PC-3 (cell line): ENCODE measurements at regions not wholly inside any gene's neighbourhood (a gene's known extent, or its start where the extent isn't known, plus 50 kb on each side); places are given as distances from the start of the nearest gene placed in this dataset.

ENCODE experiments used
- ATAC-seq: fragments of 200-7000 bp; cut with Tn5 transposase; 2 replicates; pipeline ENCODE4 v1.9.1; 2020; ENCODE audit warnings: mild to moderate bottlenecking, moderate library complexity
- BruUV-seq: library from RNA; stranded (reverse); fragments of 400-500 nt; replicated peaks from 2 replicates; lab custom pipeline; 2021; lab: Mats Ljungman, UMichigan
- CTCF ChIA-PET: fragments of 300-600 bp; sonication (Branson Sonifier 250); formaldehyde crosslinking; loops from one replicate; lab custom pipeline; 2022; ENCODE audit warnings: antibody characterized with exemption; lab: Charles Lee
- POLR2A ChIA-PET: fragments of 300-600 bp; sonication (Branson Sonifier 250); formaldehyde crosslinking; loops from one replicate; lab custom pipeline; 2022; ENCODE audit warnings: antibody characterized with exemption; ENCODE audit not compliant: unreplicated experiment; lab: Charles Lee
- DNase-seq: peaks from one replicate; pipeline ENCODE4 v3.0.0-alpha.2; 2015
- H2AFZ ChIP-seq: fragments of 300-600 bp; sonication (generic); 2 replicates; pipeline ENCODE4 v1.6.0; 2016; ENCODE audit warnings: antibody characterized with exemption, low read length
- H3F3A ChIP-seq: fragments of 300-600 bp; sonication (generic); one replicate; pipeline ENCODE4 v1.6.0; 2017; ENCODE audit warnings: antibody characterized with exemption, low read length, control low read depth, mild to moderate bottlenecking; ENCODE audit not compliant: unreplicated experiment
- H3K27ac ChIP-seq: fragments of 300-600 bp; sonication (generic); 2 replicates; pipeline ENCODE4 v1.5.1; 2016; ENCODE audit warnings: mild to moderate bottlenecking, low read length
- H3K27me3 ChIP-seq: fragments of 300-600 bp; sonication (generic); 2 replicates; pipeline ENCODE4 v1.6.1; 2016; ENCODE audit warnings: low read length, mixed read lengths
- H3K36me3 ChIP-seq: fragments of 300-600 bp; sonication (generic); 2 replicates; pipeline ENCODE4 v1.6.1; 2016; ENCODE audit warnings: low read depth, mixed run types, low read length, mixed read lengths
- H3K4me1 ChIP-seq: fragments of 300-600 bp; sonication (generic); 2 replicates; pipeline ENCODE4 v1.5.1; 2016; ENCODE audit warnings: low read length; ENCODE audit not compliant: insufficient read depth
- H3K4me2 ChIP-seq: fragments of 300-600 bp; sonication (generic); 2 replicates; pipeline ENCODE4 v1.6.0; 2016; ENCODE audit warnings: low read length
- H3K4me3 ChIP-seq: fragments of 300-600 bp; sonication (generic); 2 replicates; pipeline ENCODE4 v1.5.1; 2016; ENCODE audit warnings: mild to moderate bottlenecking, low read length, mixed read lengths
- H3K79me2 ChIP-seq: fragments of 300-600 bp; sonication (generic); 2 replicates; pipeline ENCODE4 v1.6.1; 2017; ENCODE audit warnings: low read length, mixed read lengths
- H3K9ac ChIP-seq: fragments of 300-600 bp; sonication (generic); 2 replicates; pipeline ENCODE4 v1.6.0; 2016; ENCODE audit warnings: mild to moderate bottlenecking, low read length
- H3K9me2 ChIP-seq: fragments of 300-600 bp; sonication (generic); replicated peaks from 2 replicates; pipeline ENCODE4 v1.6.1; 2016; ENCODE audit warnings: mixed run types, low read length, mixed read lengths
- H3K9me3 ChIP-seq: fragments of 300-600 bp; sonication (generic); 2 replicates; pipeline ENCODE4 v1.6.1; 2016; ENCODE audit warnings: low read length, mixed read lengths
- H4K20me1 ChIP-seq: fragments of 300-600 bp; sonication (generic); 2 replicates; pipeline ENCODE4 v1.6.1; 2016; ENCODE audit warnings: low read length, mixed read lengths
- CTCF ChIP-seq: fragments of 300-600 bp; sonication (generic); conservative IDR thresholded peaks from 2 replicates; pipeline ENCODE4 v1.5.1; 2017; ENCODE audit warnings: antibody characterized with exemption, low read depth, mild to moderate bottlenecking, low read length
- EZH2 ChIP-seq: fragments of 300-600 bp; sonication (generic); IDR thresholded peaks from one replicate; pipeline ENCODE4 v1.6.1; 2017; ENCODE audit warnings: antibody characterized with exemption, mild to moderate bottlenecking, low read length; ENCODE audit not compliant: unreplicated experiment
- EZH2phosphoT487 ChIP-seq: fragments of 300-600 bp; sonication (generic); IDR thresholded peaks from 2 replicates; pipeline ENCODE4 v1.6.1; 2018; ENCODE audit warnings: mild to moderate bottlenecking, antibody characterized with exemption, low read length, borderline replicate concordance
- intact Hi-C: fragments of 100-400 bp; cut with micrococcal nuclease; formaldehyde crosslinking; loops from 2 replicates; pipeline ENCODE4 v1.9.0; 2023

GRCh38 chr1:117685936-117686806 is 80.3 kb downstream of the TENT5C start:
- TF ChIP-seq EZH2phosphoT487: no peak
- no peak for TF ChIP-seq CTCF
- no peak for TF ChIP-seq EZH2
- no peak overlapping the region for H3K27ac ChIP-seq
- H2AFZ ChIP-seq: no peak overlapping the region
- no peak for DNase-seq
- ATAC-seq: no peak
- ChIA-PET CTCF (no interaction called here), POLR2A (interaction anchor here (0.5 kb wide), 1 partner anchor 234 kb away, joined by 4 read pairs; no protein-coding TSS in a partner anchor)
- no peaks in the 10 kb centered on the region for H4K20me1 ChIP-seq
- H3K9ac ChIP-seq: no peak overlapping the region
- no peaks in the 10 kb centered on the region for H3K9me3 ChIP-seq
- intact Hi-C loops: no loop called here
- no peaks in the 10 kb centered on the region for H3K36me3 ChIP-seq
- H3K9me2 ChIP-seq: no peaks in the 10 kb centered on the region
- H3K4me1 ChIP-seq: no peaks in the 10 kb centered on the region
- no TSS peak for BruUV-seq
- H3K27me3 ChIP-seq: peaks cover 24% of the 10 kb centered on the region
- H3F3A ChIP-seq: no peaks in the 10 kb centered on the region
- H3K4me2 ChIP-seq: no peak overlapping the region
- no peak overlapping the region for H3K4me3 ChIP-seq
- no peaks in the 10 kb centered on the region for H3K79me2 ChIP-seq

GRCh38 chr1:117686907-117687306 is 81.1 kb downstream of the TENT5C start:
- Histone ChIP-seq H3K9me2 (no peaks in the 10 kb centered on the region), H3K4me1 (no peaks in the 10 kb centered on the region), H3F3A (no peaks in the 10 kb centered on the region), H3K79me2 (no peaks in the 10 kb centered on the region), H3K36me3 (no peaks in the 10 kb centered on the region), H3K27me3 (peaks cover 28% of the 10 kb centered on the region), H2AFZ (no peak overlapping the region), H4K20me1 (no peaks in the 10 kb centered on the region), H3K9me3 (no peaks in the 10 kb centered on the region), H3K27ac (no peak overlapping the region), H3K4me3 (no peak overlapping the region), H3K9ac (no peak overlapping the region), H3K4me2 (no peak overlapping the region)
- DNase-seq (no peak), ATAC-seq (no peak)
- BruUV-seq: no TSS peak
- CTCF ChIA-PET: no interaction called here
- POLR2A ChIA-PET: interaction anchor here (0.5 kb wide), 1 partner anchor 235 kb away, joined by 4 read pairs; no protein-coding TSS in a partner anchor
- intact Hi-C loops: no loop called here
- no peak for TF ChIP-seq CTCF
- TF ChIP-seq EZH2: no peak
- no peak for TF ChIP-seq EZH2phosphoT487
